ENCODE measurements at regions not wholly inside any gene's neighbourhood (a gene's known extent, or its start where the extent isn't known, plus 50 kb on each side); places are given as distances from the start of the nearest gene placed in this dataset.

DNA sequence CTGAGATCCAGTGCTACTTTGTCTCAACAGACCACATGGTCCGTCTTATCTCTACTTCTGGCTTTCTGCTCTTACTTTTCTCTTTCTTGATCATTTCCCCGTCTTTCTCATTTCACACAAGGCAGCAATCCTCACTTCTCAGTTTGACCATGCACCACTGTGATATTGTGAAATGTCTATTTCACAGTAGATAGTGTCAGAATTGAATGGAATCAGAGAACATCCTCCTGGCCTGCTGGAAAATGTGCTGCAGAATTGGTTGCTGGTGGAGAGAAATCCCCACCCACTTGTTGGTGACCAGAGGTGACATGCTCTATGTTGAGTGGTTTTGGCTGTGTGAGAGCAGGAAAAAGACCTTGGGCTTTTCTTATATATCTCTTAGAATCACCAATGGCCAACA is 57.8 kb upstream of the RCN1 start:
- no peak for TF ChIP-seq POLR2A (IDR thresholded peaks at IDR 0.05)
- TF ChIP-seq CTCF (IDR thresholded peaks at IDR 0.05), result no peak
